ENCODE measurements at regions not wholly inside any gene's neighbourhood (a gene's known extent, or its start where the extent isn't known, plus 50 kb on each side); places are given as distances from the start of the nearest gene placed in this dataset.

GRCh38 chr13:76293346-76293745 is 592.9 kb downstream of the KCTD12 start:
- ATAC-seq (no peak), DNase-seq (no peak)
- WGBS, 2 donors, result 8 to 21% methylated on average over 1 of the region's 1 CpG
- Histone ChIP-seq H3K27me3 (no peaks in the 10 kb centered on the region), H3K4me1 (no peaks in the 10 kb centered on the region), H3K4me3 (no peak overlapping the region), H3K9me3 (no peaks in the 10 kb centered on the region), H3K36me3 (replicated peaks in 1 of 2; ENCODE audit: insufficient read depth in 1 of 2, low read depth in 2 of 2) (no peaks in the 10 kb centered on the region), H3K27ac (no peak overlapping the region)
- TF ChIP-seq POLR2A (IDR thresholded peaks at IDR 0.05), result no peak
- TF ChIP-seq, protein P1, sequence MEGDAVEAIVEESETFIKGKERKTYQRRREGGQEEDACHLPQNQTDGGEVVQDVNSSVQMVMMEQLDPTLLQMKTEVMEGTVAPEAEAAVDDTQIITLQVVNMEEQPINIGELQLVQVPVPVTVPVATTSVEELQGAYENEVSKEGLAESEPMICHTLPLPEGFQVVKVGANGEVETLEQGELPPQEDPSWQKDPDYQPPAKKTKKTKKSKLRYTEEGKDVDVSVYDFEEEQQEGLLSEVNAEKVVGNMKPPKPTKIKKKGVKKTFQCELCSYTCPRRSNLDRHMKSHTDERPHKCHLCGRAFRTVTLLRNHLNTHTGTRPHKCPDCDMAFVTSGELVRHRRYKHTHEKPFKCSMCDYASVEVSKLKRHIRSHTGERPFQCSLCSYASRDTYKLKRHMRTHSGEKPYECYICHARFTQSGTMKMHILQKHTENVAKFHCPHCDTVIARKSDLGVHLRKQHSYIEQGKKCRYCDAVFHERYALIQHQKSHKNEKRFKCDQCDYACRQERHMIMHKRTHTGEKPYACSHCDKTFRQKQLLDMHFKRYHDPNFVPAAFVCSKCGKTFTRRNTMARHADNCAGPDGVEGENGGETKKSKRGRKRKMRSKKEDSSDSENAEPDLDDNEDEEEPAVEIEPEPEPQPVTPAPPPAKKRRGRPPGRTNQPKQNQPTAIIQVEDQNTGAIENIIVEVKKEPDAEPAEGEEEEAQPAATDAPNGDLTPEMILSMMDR (IDR thresholded peaks at IDR 0.05), result no peak
- intact Hi-C loops (cut with DNase I), result no loop called here

GRCh38 chr13:76292726-76293125 is 593.5 kb downstream of the KCTD12 start:
- intact Hi-C loops (cut with DNase I), result no loop called here
- H3K27me3 ChIP-seq, result no peaks in the 10 kb centered on the region
- 85 to 87% methylated on average over 3 of the region's 3 CpGs for WGBS, 2 donors

GRCh38 chr13:76292031-76292430 is 594.2 kb downstream of the KCTD12 start:
- no peak for TF ChIP-seq POLR2A (IDR thresholded peaks at IDR 0.05)
- TF ChIP-seq, protein P1 (IDR thresholded peaks at IDR 0.05), result no peak
- no peaks in the 10 kb centered on the region for H3K36me3 ChIP-seq (replicated peaks in 1 of 2; ENCODE audit: insufficient read depth in 1 of 2, low read depth in 2 of 2)
- H3K9me3 ChIP-seq, result no peaks in the 10 kb centered on the region
- H3K27me3 ChIP-seq, result no peaks in the 10 kb centered on the region
- ATAC-seq, result no peak
- no peak overlapping the region for H3K27ac ChIP-seq
- H3K4me3 ChIP-seq, result no peak overlapping the region
- 65 to 67% methylated on average over 3 of the region's 3 CpGs for WGBS, 2 donors
- intact Hi-C loops (cut with DNase I), result no loop called here
- DNase-seq, result no peak
- no peaks in the 10 kb centered on the region for H3K4me1 ChIP-seq

More at GRCh38 chr13:76292726-76293125, 593.5 kb downstream of the KCTD12 start:
- no peak for ATAC-seq
- H3K27ac ChIP-seq, result no peak overlapping the region
- H3K4me1 ChIP-seq, result no peaks in the 10 kb centered on the region
- TF ChIP-seq, protein P1 (IDR thresholded peaks at IDR 0.05), result no peak
- no peak for TF ChIP-seq POLR2A (IDR thresholded peaks at IDR 0.05)
- H3K9me3 ChIP-seq, result no peaks in the 10 kb centered on the region
- H3K36me3 ChIP-seq (replicated peaks in 1 of 2; ENCODE audit: insufficient read depth in 1 of 2, low read depth in 2 of 2), result no peaks in the 10 kb centered on the region
- H3K4me3 ChIP-seq, result no peak overlapping the region
- no peak for DNase-seq

DNA sequence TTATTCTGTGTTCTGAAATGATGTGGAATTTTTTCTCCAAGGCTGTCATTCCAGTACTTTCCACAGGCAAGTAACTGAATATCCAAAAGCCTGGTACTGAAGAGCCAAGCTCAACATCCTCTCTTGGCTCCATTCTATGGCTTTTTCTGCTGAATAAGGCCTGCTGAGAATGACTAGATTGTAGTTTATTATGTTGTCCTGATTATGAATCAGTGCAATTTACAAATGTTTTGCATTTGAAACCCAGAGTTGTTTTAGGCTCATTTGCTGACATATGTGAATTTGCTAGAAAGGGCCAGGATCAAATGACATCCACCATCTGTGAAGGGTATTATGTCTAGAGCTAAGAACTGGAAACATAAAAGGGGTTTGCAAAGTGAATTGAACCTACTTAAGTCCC is 596.6 kb downstream of the KCTD12 start:
- TF ChIP-seq, protein P1 (IDR thresholded peaks at IDR 0.05), result no peak
- no peak for TF ChIP-seq POLR2A (IDR thresholded peaks at IDR 0.05)
- no peaks in the 10 kb centered on the region for H3K27me3 ChIP-seq
- DNase-seq (no peak), ATAC-seq (no peak)
- intact Hi-C loops (cut with DNase I), result no loop called here
- no peaks in the 10 kb centered on the region for H3K36me3 ChIP-seq (replicated peaks in 1 of 2; ENCODE audit: insufficient read depth in 1 of 2, low read depth in 2 of 2)
- no peak overlapping the region for H3K4me3 ChIP-seq
- H3K9me3 ChIP-seq, result no peaks in the 10 kb centered on the region
- H3K4me1 ChIP-seq, result no peaks in the 10 kb centered on the region
- H3K27ac ChIP-seq, result no peak overlapping the region

DNA sequence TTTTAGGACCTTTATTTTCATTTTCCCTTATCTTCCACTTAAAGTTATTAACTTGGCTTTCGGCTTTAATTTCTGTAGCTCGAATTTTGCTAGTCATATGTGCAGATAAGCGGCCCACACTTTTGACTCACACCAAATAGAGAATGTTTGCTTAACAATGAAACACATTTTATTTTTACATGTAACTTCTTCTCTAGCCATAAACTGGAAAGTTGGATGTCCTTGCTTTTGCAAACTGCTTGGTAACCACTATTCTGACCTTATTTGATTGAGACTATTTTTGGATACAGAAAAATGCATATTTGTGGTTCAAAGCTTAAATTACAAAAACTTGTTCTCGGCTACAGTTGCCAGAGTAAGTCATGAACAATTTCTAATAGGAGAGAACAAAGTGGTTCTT is 600.0 kb downstream of the KCTD12 start:
- ATAC-seq, result no peak

More for the DNA sequence above, 600.0 kb downstream of the KCTD12 start:
- no peaks in the 10 kb centered on the region for H3K36me3 ChIP-seq (replicated peaks in 1 of 2; ENCODE audit: insufficient read depth in 1 of 2, low read depth in 2 of 2)
- 55 to 57% methylated on average over 4 of the region's 4 CpGs for WGBS, 2 donors
- no peak overlapping the region for H3K27ac ChIP-seq
- no peaks in the 10 kb centered on the region for H3K9me3 ChIP-seq
- no peak for DNase-seq
- TF ChIP-seq, protein P1 (IDR thresholded peaks at IDR 0.05), result no peak
- no peak for TF ChIP-seq POLR2A (IDR thresholded peaks at IDR 0.05)
- H3K4me3 ChIP-seq, result no peak overlapping the region
- intact Hi-C loops (cut with DNase I), result no loop called here
- no peaks in the 10 kb centered on the region for H3K27me3 ChIP-seq
- H3K4me1 ChIP-seq, result no peaks in the 10 kb centered on the region

All from body of pancreas (tissue), 4 donors.